COLO829 (cell line): ENCODE measurements at regions not wholly inside any gene's neighbourhood (a gene's known extent, or its start where the extent isn't known, plus 50 kb on each side); places are given as distances from the start of the nearest gene placed in this dataset.
A peak's percentile ranks its signal among the peaks of the same experiment; 100 is the strongest.

ENCODE experiments used
- DNase-seq: peaks from one replicate; pipeline ENCODE4 v3.0.0; 2012; ENCODE audit warnings: low spot score

- no peak for DNase-seq
Measured at GRCh38 chr16:74094962-74095361, 201.7 kb upstream of the PSMD7 start.

GRCh38 chr16:74094514-74094913 lies 202.1 kb upstream of the PSMD7 start:
- DNase-seq: no peak

- no peak for DNase-seq
Measured at GRCh38 chr16:74092336-74092735, 204.3 kb upstream of the PSMD7 start.

- no peak for DNase-seq
Measured at GRCh38 chr16:74090871-74091270, 205.7 kb upstream of the PSMD7 start.

DNA sequence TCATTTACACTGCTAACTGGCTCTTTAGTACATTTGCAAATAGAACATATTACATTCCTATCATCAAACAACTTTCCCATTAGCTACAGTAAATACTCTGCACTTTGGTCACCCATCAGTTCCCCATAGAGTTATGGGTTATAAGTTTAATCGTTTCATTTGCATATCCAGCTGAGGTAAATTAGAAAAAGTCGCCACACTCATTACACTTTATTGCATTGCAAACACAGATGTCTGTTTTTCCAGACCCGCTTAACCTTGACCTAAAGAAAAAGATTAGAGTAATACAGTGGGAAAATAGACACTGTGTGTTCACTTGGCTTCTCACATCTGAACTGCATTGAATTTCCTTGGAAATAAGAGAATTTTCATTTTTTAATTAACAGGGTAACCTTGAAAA lies 213.1 kb upstream of the PSMD7 start:
- DNase-seq: no peak

DNA sequence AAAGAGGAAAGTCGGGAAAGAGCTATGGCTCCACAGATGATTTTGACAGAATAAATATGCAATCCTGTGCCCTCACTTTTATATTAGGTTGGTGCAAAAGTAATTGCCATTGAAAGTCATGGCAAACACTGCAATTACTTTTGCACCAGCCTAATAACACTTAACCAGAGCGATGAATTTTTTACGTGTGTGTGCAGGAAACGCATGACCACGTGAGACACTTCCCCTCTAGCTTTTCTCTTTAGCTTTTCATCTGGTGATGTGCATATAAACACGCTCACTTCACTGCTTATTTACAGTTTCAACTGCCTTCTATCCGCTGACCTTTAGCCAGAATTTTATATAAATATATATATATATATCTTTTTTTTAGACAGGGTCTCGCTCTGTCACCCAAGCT lies 216.3 kb upstream of the PSMD7 start:
- no peak for DNase-seq

DNA sequence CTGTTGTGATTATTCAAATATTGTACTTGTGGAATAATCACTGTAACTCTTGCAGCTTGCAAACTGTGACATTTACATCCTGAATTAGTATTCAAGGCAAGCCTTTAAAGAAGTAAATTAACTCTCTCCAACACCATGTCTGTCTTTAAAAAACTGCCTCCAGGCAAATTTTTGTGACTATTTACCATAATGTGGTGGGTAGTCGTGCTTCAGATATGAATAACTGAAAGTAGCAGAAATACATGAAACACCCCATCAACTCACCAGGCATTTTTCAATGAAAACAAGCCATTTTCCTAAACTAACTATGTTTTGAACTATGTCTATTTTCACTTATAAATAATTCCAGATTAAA lies 217.4 kb upstream of the PSMD7 start:
- DNase-seq: no peak

DNA sequence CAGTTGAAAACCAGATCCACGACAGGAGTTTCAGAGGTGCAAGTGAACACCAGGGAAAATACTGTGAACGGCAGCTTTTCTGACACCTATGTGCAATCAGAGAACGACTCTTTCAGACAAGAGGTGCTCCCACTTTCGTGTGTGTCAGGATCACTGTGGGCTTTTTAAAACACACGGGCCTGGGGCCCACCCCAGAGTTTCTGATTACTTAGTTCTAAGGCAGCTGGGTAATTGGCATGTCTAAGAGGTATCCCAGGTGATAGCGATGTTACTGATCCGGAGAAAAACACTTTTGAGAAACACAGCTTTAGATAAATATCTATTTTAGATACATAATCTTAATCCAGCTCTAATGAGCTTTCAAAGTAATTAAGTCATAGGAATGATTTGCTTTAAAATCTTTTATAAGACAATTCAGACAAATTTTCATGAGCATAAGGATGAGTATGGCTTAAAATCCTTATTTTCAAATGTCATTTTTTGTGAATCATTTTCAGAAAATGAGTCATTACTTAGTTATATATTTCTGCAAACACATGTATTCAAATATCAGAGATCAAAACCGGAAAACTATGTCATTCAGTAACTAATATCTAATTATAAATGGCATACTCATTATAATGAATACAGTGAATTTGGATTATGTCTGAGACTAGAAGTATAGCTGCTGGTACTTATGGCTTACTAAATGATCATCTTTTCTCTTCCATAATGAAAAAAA lies 217.9 kb upstream of the PSMD7 start:
- DNase-seq: no peak

DNA sequence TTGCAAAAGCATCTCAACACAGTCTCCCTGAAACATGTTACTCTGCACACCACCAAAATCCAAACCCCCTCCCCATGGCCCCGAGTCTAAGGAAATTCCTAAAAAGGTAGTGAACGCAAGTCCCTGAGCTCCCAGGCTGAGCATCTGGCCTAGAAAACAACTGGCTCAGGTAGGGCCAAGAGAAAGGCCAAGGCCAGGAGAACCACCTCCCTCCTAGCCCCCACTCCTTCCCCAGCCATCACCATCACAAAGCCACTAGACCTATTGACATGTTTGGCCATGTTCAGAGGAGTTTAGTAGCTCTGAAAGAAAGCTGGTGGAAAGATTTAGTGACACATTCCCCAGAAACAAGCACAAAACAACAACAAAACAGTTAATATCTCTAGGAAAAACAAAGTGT lies 220.0 kb upstream of the PSMD7 start:
- no peak for DNase-seq

DNA sequence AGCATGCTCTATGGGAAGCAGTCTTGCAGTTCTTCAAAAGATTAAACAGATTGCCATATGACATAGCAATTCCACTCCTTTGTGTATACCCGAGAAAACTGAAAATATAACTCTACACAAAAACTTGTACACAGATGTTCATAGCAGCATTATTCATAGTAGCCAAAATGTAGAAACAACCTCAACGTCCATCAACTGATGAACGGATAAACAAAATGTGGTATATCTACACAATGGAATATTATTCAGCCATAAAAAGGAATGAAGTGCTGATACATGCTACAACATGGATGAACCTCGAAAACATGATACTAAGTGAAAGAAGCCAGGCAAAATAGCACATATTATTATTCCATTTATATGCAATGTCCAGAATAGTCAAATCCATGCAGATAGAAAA lies 221.2 kb upstream of the PSMD7 start:
- DNase-seq: no peak

- DNase-seq: no peak
Measured at GRCh38 chr16:74073456-74073855, 223.2 kb upstream of the PSMD7 start.

GRCh38 chr16:74071996-74072535 lies 224.5 kb upstream of the PSMD7 start:
- no peak for DNase-seq

- DNase-seq: no peak
Measured at GRCh38 chr16:74070237-74070636, 226.4 kb upstream of the PSMD7 start.

DNA sequence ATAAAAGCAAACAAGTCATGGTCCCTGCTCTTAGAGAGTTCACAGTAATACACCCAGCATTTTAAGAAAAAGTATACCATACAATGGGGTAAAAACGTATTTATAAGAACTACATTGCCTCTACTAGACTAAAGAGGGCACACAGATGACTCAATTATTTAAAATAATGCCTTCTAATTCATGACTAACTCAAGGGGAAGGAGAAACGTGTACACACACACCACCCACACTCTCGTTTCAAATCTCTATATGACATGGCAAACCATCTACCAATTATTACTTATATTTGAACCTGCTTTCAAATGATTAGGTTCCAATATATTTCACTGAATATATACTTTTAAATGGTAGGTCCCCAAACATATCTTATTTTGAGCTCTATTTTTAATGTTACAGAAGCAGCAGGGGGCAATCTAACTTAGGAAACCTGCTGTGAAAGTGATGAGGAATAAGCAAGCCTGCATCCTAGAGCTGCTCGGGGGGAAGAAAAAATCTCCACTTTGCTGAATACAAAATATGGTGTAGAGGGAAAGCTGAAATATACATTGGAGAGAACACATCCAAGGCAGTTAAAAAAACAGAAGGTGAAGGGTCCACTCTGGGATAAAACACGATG lies 232.4 kb upstream of the PSMD7 start:
- no peak for DNase-seq

DNA sequence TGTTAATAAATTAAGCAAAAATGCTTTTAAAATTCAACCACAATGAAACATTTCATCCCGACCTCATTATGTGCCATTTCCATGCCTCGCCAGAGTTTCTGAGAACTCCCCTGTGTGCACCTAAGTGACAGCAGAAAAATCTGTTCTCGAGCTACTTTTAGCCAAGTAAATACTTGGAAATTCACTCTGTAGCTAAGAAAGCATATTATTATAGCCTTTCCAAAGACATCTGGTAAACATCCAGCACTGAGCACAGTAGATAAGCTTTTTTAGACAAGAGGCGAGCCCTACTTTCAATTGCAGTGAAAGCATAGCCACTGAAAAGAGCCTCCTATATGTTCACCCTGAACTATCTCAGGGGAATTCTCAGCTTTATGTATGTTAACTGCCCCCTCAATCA lies 242.8 kb upstream of the PSMD7 start:
- DNase-seq: no peak

GRCh38 chr16:74053312-74053711 lies 243.3 kb upstream of the PSMD7 start:
- no peak for DNase-seq

DNA sequence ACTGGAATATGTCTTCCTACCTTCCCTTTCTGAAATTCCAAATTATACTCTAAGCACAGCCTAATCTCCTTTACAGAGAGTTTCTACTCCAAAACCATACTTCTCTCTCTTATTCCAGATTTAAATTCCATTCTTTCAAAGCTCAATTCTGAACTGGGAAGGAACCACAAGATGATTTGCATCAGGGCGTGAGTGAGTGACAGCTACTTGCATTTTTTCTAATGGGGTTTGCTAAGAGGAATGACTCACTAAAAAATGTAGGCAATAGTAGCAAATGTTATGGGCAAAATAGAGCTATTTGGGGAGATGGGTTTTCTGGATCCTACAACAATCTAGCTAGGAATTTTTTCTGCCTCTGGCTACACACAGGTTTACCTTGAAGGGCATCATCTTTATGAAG lies 244.6 kb upstream of the PSMD7 start:
- no peak for DNase-seq

DNA sequence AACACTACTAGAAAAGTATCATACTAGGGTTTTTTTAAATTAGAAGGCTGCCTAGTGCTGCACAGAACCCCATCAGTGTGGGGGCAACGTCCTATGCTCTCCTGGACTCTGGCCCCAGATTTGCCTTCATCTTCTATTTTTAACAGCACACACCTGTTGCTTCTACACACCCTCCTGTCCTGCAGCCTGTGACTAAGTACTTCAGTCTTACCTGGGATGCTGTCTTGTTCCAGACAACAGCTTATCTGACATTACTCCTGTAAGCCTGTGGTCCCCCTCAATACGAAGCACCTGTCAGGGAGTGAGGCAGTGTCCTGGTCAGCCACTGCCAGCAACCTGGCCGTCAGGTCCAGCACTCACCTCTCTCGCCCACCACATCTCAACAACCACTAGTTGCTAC lies 247.6 kb upstream of the PSMD7 start:
- DNase-seq: no peak

GRCh38 chr16:74046524-74046923 lies 250.1 kb upstream of the PSMD7 start:
- no peak for DNase-seq

DNA sequence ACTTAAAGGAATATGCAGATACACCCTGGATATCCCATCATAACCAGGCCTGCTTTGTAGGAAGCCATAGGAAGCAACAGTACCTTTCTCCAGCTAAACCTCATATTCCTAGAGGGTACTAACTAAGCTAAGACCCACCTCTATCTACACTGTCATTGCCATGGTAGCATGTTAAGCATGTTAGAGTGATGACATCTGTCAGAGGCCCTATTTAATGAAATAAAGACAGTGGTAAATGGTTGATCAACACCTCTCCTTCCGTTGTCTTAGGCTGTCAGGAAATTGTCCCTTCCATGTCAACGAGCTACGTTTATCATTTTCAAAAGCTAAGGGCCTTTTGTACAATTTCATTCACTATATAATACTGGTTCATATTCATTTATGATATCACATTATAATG lies 251.1 kb upstream of the PSMD7 start:
- DNase-seq: no peak

- DNase-seq: no peak
Measured at GRCh38 chr16:74035816-74036215, 260.8 kb upstream of the PSMD7 start.

GRCh38 chr16:74034862-74035261 lies 261.8 kb upstream of the PSMD7 start:
- DNase-seq: peak; percentile 2

DNA sequence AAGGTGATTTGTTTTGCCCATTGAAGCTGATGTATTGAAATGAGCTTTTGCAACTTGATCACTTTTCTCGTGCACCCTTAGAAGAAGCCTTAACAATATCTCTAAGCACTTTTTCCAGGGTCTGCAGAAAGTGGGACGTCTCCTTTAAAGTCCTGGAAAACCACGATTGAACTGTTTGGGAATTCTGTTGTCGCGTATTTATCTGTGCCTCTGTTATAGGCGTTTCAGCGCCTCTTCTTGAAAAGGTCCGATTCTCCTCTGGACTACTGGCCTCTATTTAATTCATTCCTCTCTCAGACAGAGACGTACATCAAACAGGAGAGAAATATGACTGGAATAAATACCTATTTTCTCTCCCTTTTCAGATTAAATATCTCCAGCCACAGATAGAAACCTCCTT lies 262.4 kb upstream of the PSMD7 start:
- DNase-seq: no peak

DNA sequence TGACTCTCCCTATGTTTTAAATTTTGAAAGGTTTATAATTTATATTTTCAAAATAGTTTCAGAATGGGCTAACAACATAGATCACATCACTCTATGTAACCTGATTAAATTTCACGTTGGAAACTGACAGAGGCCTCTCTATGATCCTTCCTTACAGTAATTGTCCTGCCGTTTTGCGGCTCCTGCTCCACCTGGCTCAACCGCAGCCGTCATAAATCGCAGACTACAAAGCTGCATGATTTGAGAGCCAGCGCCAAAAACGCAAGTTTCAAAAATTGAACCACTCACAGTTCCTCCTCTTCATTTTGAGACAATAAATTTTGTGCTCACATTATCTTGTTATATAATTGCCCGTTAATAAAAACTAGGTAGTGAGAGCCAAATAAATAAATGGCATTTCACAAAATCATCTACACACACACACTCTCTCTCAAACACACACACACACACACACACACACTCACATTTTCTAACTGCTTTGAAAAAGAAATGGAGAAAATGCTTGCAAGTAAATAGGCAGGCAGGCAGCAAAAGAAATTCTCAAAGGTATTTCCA lies 263.1 kb upstream of the PSMD7 start:
- no peak for DNase-seq
